ENCODE measurements at regions not wholly inside any gene's neighbourhood (a gene's known extent, or its start where the extent isn't known, plus 50 kb on each side); places are given as distances from the start of the nearest gene placed in this dataset.
A peak's percentile ranks its signal among the peaks of the same experiment; 100 is the strongest.

- TF ChIP-seq TEAD4 (IDR thresholded peaks at IDR 0.05), result peak; percentile 61
- TF ChIP-seq NFIC (IDR thresholded peaks at IDR 0.05), result peak; percentile 60
- TF ChIP-seq, protein P1, sequence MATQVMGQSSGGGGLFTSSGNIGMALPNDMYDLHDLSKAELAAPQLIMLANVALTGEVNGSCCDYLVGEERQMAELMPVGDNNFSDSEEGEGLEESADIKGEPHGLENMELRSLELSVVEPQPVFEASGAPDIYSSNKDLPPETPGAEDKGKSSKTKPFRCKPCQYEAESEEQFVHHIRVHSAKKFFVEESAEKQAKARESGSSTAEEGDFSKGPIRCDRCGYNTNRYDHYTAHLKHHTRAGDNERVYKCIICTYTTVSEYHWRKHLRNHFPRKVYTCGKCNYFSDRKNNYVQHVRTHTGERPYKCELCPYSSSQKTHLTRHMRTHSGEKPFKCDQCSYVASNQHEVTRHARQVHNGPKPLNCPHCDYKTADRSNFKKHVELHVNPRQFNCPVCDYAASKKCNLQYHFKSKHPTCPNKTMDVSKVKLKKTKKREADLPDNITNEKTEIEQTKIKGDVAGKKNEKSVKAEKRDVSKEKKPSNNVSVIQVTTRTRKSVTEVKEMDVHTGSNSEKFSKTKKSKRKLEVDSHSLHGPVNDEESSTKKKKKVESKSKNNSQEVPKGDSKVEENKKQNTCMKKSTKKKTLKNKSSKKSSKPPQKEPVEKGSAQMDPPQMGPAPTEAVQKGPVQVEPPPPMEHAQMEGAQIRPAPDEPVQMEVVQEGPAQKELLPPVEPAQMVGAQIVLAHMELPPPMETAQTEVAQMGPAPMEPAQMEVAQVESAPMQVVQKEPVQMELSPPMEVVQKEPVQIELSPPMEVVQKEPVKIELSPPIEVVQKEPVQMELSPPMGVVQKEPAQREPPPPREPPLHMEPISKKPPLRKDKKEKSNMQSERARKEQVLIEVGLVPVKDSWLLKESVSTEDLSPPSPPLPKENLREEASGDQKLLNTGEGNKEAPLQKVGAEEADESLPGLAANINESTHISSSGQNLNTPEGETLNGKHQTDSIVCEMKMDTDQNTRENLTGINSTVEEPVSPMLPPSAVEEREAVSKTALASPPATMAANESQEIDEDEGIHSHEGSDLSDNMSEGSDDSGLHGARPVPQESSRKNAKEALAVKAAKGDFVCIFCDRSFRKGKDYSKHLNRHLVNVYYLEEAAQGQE (IDR thresholded peaks at IDR 0.05; ENCODE audit: low read depth), result no peak
- TF ChIP-seq CEBPB (IDR thresholded peaks at IDR 0.05), result no peak
- no peak for TF ChIP-seq CREB1 (IDR thresholded peaks at IDR 0.05; ENCODE audit: low read depth)
- TF ChIP-seq TAF1 (IDR thresholded peaks at IDR 0.05; ENCODE audit: low read depth), result no peak
- no peak for TF ChIP-seq ZBTB7A (IDR thresholded peaks at IDR 0.05; ENCODE audit: low read depth)
- TF ChIP-seq FOXM1 (IDR thresholded peaks at IDR 0.05; ENCODE audit: borderline replicate concordance, low read depth), result 0 out of 2 replicates have a peak, but pooled peaks have one; percentile 16
- TF ChIP-seq EP300 (IDR thresholded peaks at IDR 0.05; ENCODE audit: borderline replicate concordance), result 0 out of 2 replicates have a peak, but pooled peaks have one; percentile 49
- peak; percentile 74 for TF ChIP-seq TCF12 (IDR thresholded peaks at IDR 0.05; ENCODE audit: low read depth)
- TF ChIP-seq EGR1 (IDR thresholded peaks at IDR 0.05), result no peak
- no peak for TF ChIP-seq YY1 (IDR thresholded peaks at IDR 0.05; ENCODE audit: low read depth)
- TF ChIP-seq, protein P2, sequence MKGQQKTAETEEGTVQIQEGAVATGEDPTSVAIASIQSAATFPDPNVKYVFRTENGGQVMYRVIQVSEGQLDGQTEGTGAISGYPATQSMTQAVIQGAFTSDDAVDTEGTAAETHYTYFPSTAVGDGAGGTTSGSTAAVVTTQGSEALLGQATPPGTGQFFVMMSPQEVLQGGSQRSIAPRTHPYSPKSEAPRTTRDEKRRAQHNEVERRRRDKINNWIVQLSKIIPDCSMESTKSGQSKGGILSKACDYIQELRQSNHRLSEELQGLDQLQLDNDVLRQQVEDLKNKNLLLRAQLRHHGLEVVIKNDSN (IDR thresholded peaks at IDR 0.05), result 0 out of 2 replicates have a peak, but pooled peaks have one; percentile 11
- TF ChIP-seq RAD21 (IDR thresholded peaks at IDR 0.05; ENCODE audit: low read depth), result 0 out of 2 replicates have a peak, but pooled peaks have one; percentile 8
- TF ChIP-seq MAX (IDR thresholded peaks at IDR 0.05), result 0 out of 2 replicates have a peak, but pooled peaks have one; percentile 27
These were observed 419.6 kb upstream of the POU3F3 start for GRCh38 chr2:104434318-104434792.

- TF ChIP-seq, protein P2 (IDR thresholded peaks at IDR 0.05), result no peak
- no peak for TF ChIP-seq MAX (IDR thresholded peaks at IDR 0.05)
- TF ChIP-seq TAF1 (IDR thresholded peaks at IDR 0.05; ENCODE audit: low read depth), result no peak
- TF ChIP-seq TCF12 (IDR thresholded peaks at IDR 0.05; ENCODE audit: low read depth), result no peak
These were observed 418.9 kb upstream of the POU3F3 start for GRCh38 chr2:104434966-104435365.

- TF ChIP-seq, protein P2 (IDR thresholded peaks at IDR 0.05), result no peak
- TF ChIP-seq ZBTB7A (IDR thresholded peaks at IDR 0.05; ENCODE audit: low read depth), result no peak
- no peak for TF ChIP-seq TCF12 (IDR thresholded peaks at IDR 0.05; ENCODE audit: low read depth)
- TF ChIP-seq NFIC (IDR thresholded peaks at IDR 0.05), result no peak
- TF ChIP-seq, protein P1 (IDR thresholded peaks at IDR 0.05; ENCODE audit: low read depth), result no peak
- TF ChIP-seq EGR1 (IDR thresholded peaks at IDR 0.05), result no peak
- no peak for TF ChIP-seq EP300 (IDR thresholded peaks at IDR 0.05; ENCODE audit: borderline replicate concordance)
These were observed 415.4 kb upstream of the POU3F3 start for GRCh38 chr2:104438481-104438880.

DNA sequence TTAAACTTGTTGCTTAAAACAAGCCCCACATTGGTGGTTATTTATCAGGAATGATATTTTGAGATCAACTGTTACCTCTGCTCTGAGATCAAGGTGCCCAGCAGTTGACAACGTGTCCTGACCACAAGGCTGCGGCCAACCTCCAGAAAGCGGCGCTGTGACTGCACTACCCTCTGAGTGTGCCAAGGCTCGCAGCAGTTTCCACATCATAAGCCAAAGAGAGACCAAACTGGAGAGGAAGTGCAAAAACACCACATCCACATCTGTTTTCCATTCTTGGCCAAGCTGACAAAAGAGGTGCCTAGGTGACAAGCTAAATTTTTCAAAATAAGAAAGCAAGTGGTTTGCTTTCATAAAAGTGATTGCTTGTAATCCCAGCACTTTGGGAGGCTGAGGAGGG is 410.8 kb upstream of the POU3F3 start:
- TF ChIP-seq TAF1 (IDR thresholded peaks at IDR 0.05; ENCODE audit: low read depth), result no peak
- TF ChIP-seq CREB1 (IDR thresholded peaks at IDR 0.05; ENCODE audit: low read depth), result no peak
- TF ChIP-seq TCF12 (IDR thresholded peaks at IDR 0.05; ENCODE audit: low read depth), result no peak
- no peak for TF ChIP-seq MAX (IDR thresholded peaks at IDR 0.05)
- TF ChIP-seq EP300 (IDR thresholded peaks at IDR 0.05; ENCODE audit: borderline replicate concordance), result no peak
- TF ChIP-seq RAD21 (IDR thresholded peaks at IDR 0.05; ENCODE audit: low read depth), result no peak
- TF ChIP-seq CEBPB (IDR thresholded peaks at IDR 0.05), result no peak
- no peak for TF ChIP-seq TEAD4 (IDR thresholded peaks at IDR 0.05)
- no peak for TF ChIP-seq FOXM1 (IDR thresholded peaks at IDR 0.05; ENCODE audit: borderline replicate concordance, low read depth)
- TF ChIP-seq, protein P2 (IDR thresholded peaks at IDR 0.05), result no peak
- TF ChIP-seq EGR1 (IDR thresholded peaks at IDR 0.05), result no peak

GRCh38 chr2:104444392-104444791 is 409.5 kb upstream of the POU3F3 start:
- TF ChIP-seq YY1 (IDR thresholded peaks at IDR 0.05; ENCODE audit: low read depth) (no peak), ZBTB7A (IDR thresholded peaks at IDR 0.05; ENCODE audit: low read depth) (no peak), TAF1 (IDR thresholded peaks at IDR 0.05; ENCODE audit: low read depth) (no peak), EP300 (IDR thresholded peaks at IDR 0.05; ENCODE audit: borderline replicate concordance) (no peak), RAD21 (IDR thresholded peaks at IDR 0.05; ENCODE audit: low read depth) (no peak), TCF12 (IDR thresholded peaks at IDR 0.05; ENCODE audit: low read depth) (no peak), MAX (IDR thresholded peaks at IDR 0.05) (no peak), CEBPB (IDR thresholded peaks at IDR 0.05) (no peak)
- TF ChIP-seq, protein P2 (IDR thresholded peaks at IDR 0.05), result no peak
